Esophagus muscularis mucosa (tissue), 4 donors: ENCODE measurements at regions not wholly inside any gene's neighbourhood (a gene's known extent, or its start where the extent isn't known, plus 50 kb on each side); places are given as distances from the start of the nearest gene placed in this dataset.

Experiments
- DNase-seq: peaks from one replicate; pipeline ENCODE4 v3.0.0-alpha.2; 2017; ENCODE audit errors: extremely low spot score
- H3K27ac ChIP-seq, 4 donors: fragments of 200-600 bp; sonication (generic); replicated peaks in 1 of 4; 1 replicate in 3 of 4; 2 replicates in 1 of 4; pipeline ENCODE4 v1.5.1; 2016 to 2019; ENCODE audit warnings: mild to moderate bottlenecking in 1 of 4
- H3K27me3 ChIP-seq, 4 donors: fragments of 200-600 bp; sonication (generic); one replicate each; pipeline versions ENCODE4 v1.5.1 to v1.6.0; 2016 to 2019
- H3K36me3 ChIP-seq, 4 donors: fragments of 200-600 bp; sonication (generic); one replicate each; pipeline ENCODE4 v1.5.1; 2016 to 2019
- H3K4me1 ChIP-seq, 4 donors: fragments of 200-600 bp; sonication (generic); one replicate each; pipeline ENCODE4 v1.5.1; 2016 to 2019
- H3K4me3 ChIP-seq, 4 donors: fragments of 200-600 bp; sonication (generic); 1 replicate in 2 of 4; 2 replicates in 2 of 4; pipeline ENCODE4 v1.5.1; 2016 to 2019; ENCODE audit warnings: mild to moderate bottlenecking in 4 of 4, moderate library complexity in 1 of 4
- H3K9me3 ChIP-seq, 4 donors: fragments of 200-600 bp; sonication (generic); 1 replicate in 3 of 4; 2 replicates in 1 of 4; pipeline ENCODE4 v1.5.1; 2016 to 2019
- CTCF ChIP-seq, 3 experiments: fragments of 200-600 bp in 2 of 3; fragments of 450-650 bp in 1 of 3; sonication (generic) in 2 of 3; IDR thresholded peaks; one replicate each; pipeline ENCODE4 v1.5.1; 2017 to 2019; ENCODE audit warnings: antibody characterized with exemption in 3 of 3, mild to moderate bottlenecking in 2 of 3, moderate library complexity in 1 of 3
- EP300 ChIP-seq: sonication (generic); formaldehyde crosslinking; IDR thresholded peaks from one replicate; pipeline ENCODE4 v1.6.1; 2017; ENCODE audit warnings: antibody characterized with exemption
- POLR2A ChIP-seq: fragments of 450-650 bp; IDR thresholded peaks from one replicate; pipeline ENCODE4 v1.6.1; 2017; ENCODE audit warnings: antibody characterized with exemption, moderate library complexity, mild to moderate bottlenecking, low read depth
- POLR2AphosphoS5 ChIP-seq, 2 donors: sonication (generic); formaldehyde crosslinking; IDR thresholded peaks; one replicate each; pipeline ENCODE4 v1.6.1; 2017; ENCODE audit warnings: antibody characterized with exemption in 2 of 2
- WGBS: methylation state at CpG from one replicate; pipeline ENCODE4 v1.1.5; 2018; 5-methylcytosine and 5-hydroxymethylcytosine counted together
- intact Hi-C: fragments of 100-400 bp; cut with DNase I; formaldehyde crosslinking; loops from one replicate; pipeline ENCODE4 v1.15.1; 2023

GRCh38 chr10:35705671-35706070 is 63.6 kb upstream of the FZD8 start:
- Histone ChIP-seq H3K9me3 (peaks cover 0 to 9% (median 0%) of the 10 kb centered on the region in 4 donors), H3K27me3 (no peaks in the 10 kb centered on the region), H3K4me3 (no peak overlapping the region), H3K4me1 (no peaks in the 10 kb centered on the region), H3K27ac (no peak overlapping the region), H3K36me3 (no peaks in the 10 kb centered on the region)
- 92% methylated on average over 2 of the region's 2 CpGs for WGBS
- DNase-seq: no peak
- intact Hi-C loops: no loop called here
- no peak for TF ChIP-seq POLR2A
- no peak for TF ChIP-seq CTCF (IDR thresholded peaks at IDR 0.05)
- no peak for TF ChIP-seq EP300

- Histone ChIP-seq H3K27me3 (no peaks in the 10 kb centered on the region), H3K36me3 (no peaks in the 10 kb centered on the region), H3K4me1 (no peaks in the 10 kb centered on the region), H3K27ac (no peak overlapping the region), H3K9me3 (peaks cover 0 to 9% (median 0%) of the 10 kb centered on the region in 4 donors), H3K4me3 (no peak overlapping the region)
- no peak for TF ChIP-seq POLR2AphosphoS5 (IDR thresholded peaks at IDR 0.05)
- TF ChIP-seq POLR2A: no peak
- no peak for TF ChIP-seq EP300
- no peak for TF ChIP-seq CTCF (IDR thresholded peaks at IDR 0.05)
- DNase-seq: no peak
- WGBS: 69% methylated on average over 5 of the region's 5 CpGs
- intact Hi-C loops: no loop called here
These were observed 63.0 kb upstream of the FZD8 start for GRCh38 chr10:35705051-35705450.

- intact Hi-C loops: no loop called here
- no peaks in the 10 kb centered on the region for H3K27me3 ChIP-seq
- no peak for TF ChIP-seq EP300
- TF ChIP-seq POLR2A: no peak
- no peak for TF ChIP-seq CTCF (IDR thresholded peaks at IDR 0.05)
- no peak for TF ChIP-seq POLR2AphosphoS5 (IDR thresholded peaks at IDR 0.05)
- H3K4me3 ChIP-seq: no peak overlapping the region
- no peaks in the 10 kb centered on the region for H3K36me3 ChIP-seq
- H3K4me1 ChIP-seq: peaks cover 0 to 5% (median 0%) of the 10 kb centered on the region in 4 donors
- DNase-seq: no peak
- no peak overlapping the region for H3K27ac ChIP-seq
- peaks cover 0 to 9% (median 0%) of the 10 kb centered on the region in 4 donors for H3K9me3 ChIP-seq
These were observed 62.3 kb upstream of the FZD8 start for GRCh38 chr10:35704401-35704800.

- Histone ChIP-seq H3K9me3 (no peaks in the 10 kb centered on the region), H3K4me1 (peaks cover 0 to 7% (median 0%) of the 10 kb centered on the region in 4 donors), H3K27me3 (peaks cover 0 to 4% (median 0%) of the 10 kb centered on the region in 4 donors), H3K4me3 (no peak overlapping the region), H3K36me3 (no peaks in the 10 kb centered on the region), H3K27ac (no peak overlapping the region)
- DNase-seq: no peak
- no peak for TF ChIP-seq CTCF (IDR thresholded peaks at IDR 0.05)
- TF ChIP-seq POLR2A: no peak
- TF ChIP-seq POLR2AphosphoS5 (IDR thresholded peaks at IDR 0.05): no peak
- 86% methylated on average over 12 of the region's 12 CpGs for WGBS
- intact Hi-C loops: no loop called here
These were observed 58.4 kb upstream of the FZD8 start for GRCh38 chr10:35700487-35700882.

GRCh38 chr10:35699848-35700486 is 57.9 kb upstream of the FZD8 start:
- peaks cover 0 to 7% (median 0%) of the 10 kb centered on the region in 4 donors for H3K4me1 ChIP-seq
- TF ChIP-seq POLR2A (no peak), EP300 (no peak), POLR2AphosphoS5 (IDR thresholded peaks at IDR 0.05) (no peak), CTCF (IDR thresholded peaks at IDR 0.05) (no peak)
- no peak overlapping the region for H3K4me3 ChIP-seq
- H3K27me3 ChIP-seq: peaks cover 0 to 4% (median 0%) of the 10 kb centered on the region in 4 donors
- no peak overlapping the region for H3K27ac ChIP-seq
- WGBS: 64% methylated on average over 5 of the region's 5 CpGs
- DNase-seq: no peak
- H3K9me3 ChIP-seq: no peaks in the 10 kb centered on the region
- intact Hi-C loops: no loop called here
- no peaks in the 10 kb centered on the region for H3K36me3 ChIP-seq
